ENCODE measurements at regions not wholly inside any gene's neighbourhood (a gene's known extent, or its start where the extent isn't known, plus 50 kb on each side); places are given as distances from the start of the nearest gene placed in this dataset.
A peak's percentile ranks its signal among the peaks of the same experiment; 100 is the strongest.
"Not testable (repeated sequence)": the region's sequence is repeated elsewhere in the genome, so short reads cannot be mapped to it uniquely, and the experiment has no call there.

DNA sequence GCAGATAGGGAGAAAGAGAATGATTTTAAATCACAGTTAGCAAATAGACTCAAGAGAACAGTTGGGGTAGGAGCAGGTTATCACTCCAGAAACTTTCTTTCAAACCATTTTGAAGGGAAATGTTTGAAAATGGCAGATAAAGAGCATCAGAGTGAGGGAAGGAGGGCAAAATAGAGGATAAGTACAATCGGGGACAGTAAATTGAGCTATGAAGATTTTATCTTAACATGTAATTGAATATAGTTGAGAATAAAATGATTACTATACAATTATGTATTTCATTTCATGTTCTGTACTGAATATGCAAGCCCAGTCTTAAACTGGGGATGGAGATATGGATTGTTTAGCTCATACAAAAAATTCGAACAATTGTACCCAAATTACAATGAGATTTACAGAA, 54.0 kb downstream of the MAP10 start:
- no peaks in the 10 kb centered on the region for H3K9me3 ChIP-seq
- ATAC-seq, result no peak

DNA sequence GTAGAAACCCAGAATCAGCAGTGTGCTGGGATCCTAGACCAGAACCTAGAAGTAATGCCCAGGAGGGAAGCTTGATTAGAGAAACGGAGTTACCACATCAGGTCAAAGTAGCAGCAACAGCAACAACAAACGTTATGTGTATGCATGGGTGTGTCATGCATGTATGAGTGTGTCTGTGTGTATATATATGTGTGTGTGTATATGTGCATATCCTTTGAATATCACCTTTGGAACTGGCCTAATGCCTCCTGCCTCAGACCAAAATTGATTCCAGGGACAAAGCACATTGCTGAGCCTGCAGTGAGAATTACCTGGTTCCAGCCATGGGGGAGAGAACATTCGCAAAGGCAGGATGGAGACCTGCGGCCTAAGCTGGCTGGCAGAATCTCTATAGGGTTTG, 55.9 kb downstream of the MAP10 start:
- no peaks in the 10 kb centered on the region for H3K4me1 ChIP-seq (ENCODE audit: low read depth)
- H3K9me3 ChIP-seq, result no peaks in the 10 kb centered on the region
- TF ChIP-seq CTCF (IDR thresholded peaks at IDR 0.05), result no peak
- ATAC-seq, result no peak
- intact Hi-C loops (cut with DNase I, micrococcal nuclease), result no loop called here
- H3K36me3 ChIP-seq (ENCODE audit: low read depth), result no peaks in the 10 kb centered on the region
- no peak for DNase-seq
- no peak overlapping the region for H3K4me3 ChIP-seq

More for the DNA sequence above, 54.0 kb downstream of the MAP10 start:
- Histone ChIP-seq H3K4me1 (ENCODE audit: low read depth) (no peaks in the 10 kb centered on the region), H3K4me3 (no peak overlapping the region), H3K36me3 (ENCODE audit: low read depth) (no peaks in the 10 kb centered on the region)
- intact Hi-C loops (cut with DNase I, micrococcal nuclease), result no loop called here
- DNase-seq, result no peak
- no peak for TF ChIP-seq CTCF (IDR thresholded peaks at IDR 0.05)

- no peaks in the 10 kb centered on the region for H3K4me1 ChIP-seq (ENCODE audit: low read depth)
- intact Hi-C loops (cut with DNase I, micrococcal nuclease), result no loop called here
- TF ChIP-seq CTCF (IDR thresholded peaks at IDR 0.05), result no peak
- DNase-seq (no peak), ATAC-seq (no peak)
- H3K36me3 ChIP-seq (ENCODE audit: low read depth), result no peaks in the 10 kb centered on the region
- H3K4me3 ChIP-seq, result no peak overlapping the region
- no peaks in the 10 kb centered on the region for H3K9me3 ChIP-seq
Observed at GRCh38 chr1:232863544-232864275, 58.5 kb downstream of the MAP10 start.

DNA sequence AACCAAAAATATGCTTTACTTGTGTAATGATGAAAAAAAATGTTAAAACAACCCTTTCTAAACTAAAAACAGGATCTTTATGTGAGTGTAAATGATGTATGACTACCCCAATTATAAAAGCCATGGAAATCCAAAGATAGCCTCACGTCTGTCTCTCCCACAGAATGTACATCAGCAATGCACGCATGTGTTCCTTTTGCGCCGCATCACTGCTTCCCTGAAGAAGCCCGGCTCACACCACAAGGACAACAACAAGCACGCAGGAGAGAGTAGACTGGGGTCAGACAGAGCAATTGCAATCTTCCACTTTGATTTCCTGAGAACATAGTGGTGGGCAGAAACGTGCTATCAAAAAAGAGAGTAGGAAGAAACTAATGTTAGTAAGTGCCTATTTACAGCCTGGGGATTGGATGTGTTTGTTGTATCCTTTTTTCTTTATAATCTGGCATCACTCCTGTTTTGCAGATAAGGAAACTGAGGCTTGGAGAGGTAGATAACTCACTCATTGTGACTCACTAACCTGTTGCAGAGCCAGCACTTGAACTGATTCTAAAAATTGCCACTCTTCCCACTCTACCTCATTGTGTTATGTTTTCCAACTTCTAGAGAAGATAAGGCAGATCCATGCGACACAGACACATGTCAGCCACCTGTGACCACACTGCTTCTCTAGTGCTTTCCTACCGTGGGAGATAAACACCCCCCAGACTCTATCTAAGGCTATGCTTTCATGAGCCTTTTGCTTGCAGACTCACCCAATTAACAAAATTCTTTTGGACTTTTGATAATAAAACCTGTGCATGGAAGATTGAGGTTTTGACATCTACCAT, 60.1 kb downstream of the MAP10 start:
- Histone ChIP-seq H3K9me3 (no peaks in the 10 kb centered on the region), H3K4me3 (no peak overlapping the region), H3K4me1 (ENCODE audit: low read depth) (no peaks in the 10 kb centered on the region), H3K36me3 (ENCODE audit: low read depth) (no peaks in the 10 kb centered on the region)
- TF ChIP-seq CTCF (IDR thresholded peaks at IDR 0.05), result no peak
- intact Hi-C loops (cut with DNase I, micrococcal nuclease), result no loop called here
- ATAC-seq (no peak), DNase-seq (no peak)

DNA sequence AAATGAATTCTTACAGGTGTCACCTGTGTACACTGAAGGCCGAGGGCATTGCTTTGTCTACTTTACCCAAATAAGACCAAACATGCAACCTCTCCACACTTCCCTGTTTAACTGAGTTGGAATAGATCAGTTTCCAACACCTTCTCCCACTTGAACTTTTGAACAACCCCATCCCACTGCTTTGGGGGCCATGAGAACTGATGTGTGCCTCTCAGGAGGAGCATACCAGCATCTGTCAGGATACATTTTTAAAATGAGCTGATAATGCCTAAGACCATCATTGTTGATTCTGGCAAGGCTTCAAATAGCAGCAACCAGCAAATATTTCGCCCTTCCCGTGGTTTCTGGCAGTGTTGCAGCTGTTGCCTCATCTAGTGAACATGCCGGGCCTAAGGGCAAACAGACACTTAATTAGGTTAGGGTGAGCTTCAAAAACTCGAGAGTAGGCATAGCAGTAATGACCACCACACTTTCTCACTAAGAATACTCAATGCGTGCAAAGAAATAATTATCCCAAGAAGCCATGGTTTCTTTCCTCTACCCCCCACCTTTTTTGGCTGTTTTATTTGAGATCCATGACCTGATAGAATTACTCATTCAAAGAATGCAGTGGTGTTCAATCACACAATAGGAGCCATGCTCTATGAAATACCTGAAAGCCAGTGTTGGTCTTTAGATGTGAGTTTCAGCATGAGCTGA, 63.7 kb downstream of the MAP10 start:
- Histone ChIP-seq H3K4me3 (no peak overlapping the region), H3K4me1 (ENCODE audit: low read depth) (no peaks in the 10 kb centered on the region), H3K36me3 (ENCODE audit: low read depth) (no peaks in the 10 kb centered on the region), H3K9me3 (no peaks in the 10 kb centered on the region)
- intact Hi-C loops (cut with DNase I, micrococcal nuclease), result no loop called here
- no peak for TF ChIP-seq CTCF (IDR thresholded peaks at IDR 0.05)
- ATAC-seq, result peak; percentile 23
- peak in 1 of 3 donors; percentile 13 for DNase-seq

- H3K4me1 ChIP-seq (ENCODE audit: low read depth); ATAC-seq; H3K36me3 ChIP-seq (ENCODE audit: low read depth); H3K4me3 ChIP-seq; H3K9me3 ChIP-seq; intact Hi-C loops (cut with DNase I, micrococcal nuclease); DNase-seq: not testable (repeated sequence)
Observed at GRCh38 chr1:232871291-232871969, 66.2 kb downstream of the MAP10 start.
